CD4-positive, alpha-beta T cell (primary cell): ENCODE measurements at regions not wholly inside any gene's neighbourhood (a gene's known extent, or its start where the extent isn't known, plus 50 kb on each side); places are given as distances from the start of the nearest gene placed in this dataset.

Experiments used
- ATAC-seq: fragments of 200-7000 bp; cut with Tn5 transposase; one replicate; pipeline ENCODE4 v1.10.0; 2022; ENCODE audit warnings: mild to moderate bottlenecking; ENCODE audit not compliant: poor library complexity
- CTCF ChIA-PET: fragments of 350-600 bp; sonication (Branson Sonifier 250); formaldehyde crosslinking; loops from one replicate; lab custom pipeline; 2021; ENCODE audit warnings: antibody characterized with exemption, inconsistent platforms; lab: Charles Lee
- POLR2A ChIA-PET: fragments of 350-600 bp; sonication (Branson Sonifier 250); formaldehyde crosslinking; loops from one replicate; lab custom pipeline; 2021; ENCODE audit warnings: antibody characterized with exemption, inconsistent platforms; lab: Charles Lee
- DNase-seq, 14 experiments: peaks; one replicate each; pipeline ENCODE4 v3.0.0-alpha.2; 2013 to 2020; ENCODE audit warnings: mixed read lengths in 2 of 14
- H3K27ac ChIP-seq, 2 donors: one replicate each; pipeline versions ENCODE4 v1.5.1 to v1.7.0; 2013; ENCODE audit warnings: low read length in 2 of 2, low read depth in 1 of 2, mild to moderate bottlenecking in 1 of 2
- H3K27me3 ChIP-seq, 2 experiments: 1 replicate in 1 of 2; 2 replicates in 1 of 2; pipeline versions ENCODE4 v1.6.1 to v1.7.0; 2013; ENCODE audit warnings: low read length in 2 of 2, control low read depth in 1 of 2, mild to moderate bottlenecking in 1 of 2, moderate library complexity in 1 of 2; ENCODE audit not compliant: insufficient read depth in 2 of 2, control insufficient read depth in 1 of 2
- H3K36me3 ChIP-seq: one replicate; pipeline ENCODE4 v1.6.1; 2013; ENCODE audit warnings: low read length, control low read depth; ENCODE audit not compliant: insufficient read depth
- H3K4me1 ChIP-seq: one replicate; pipeline ENCODE4 v1.6.1; 2013; ENCODE audit warnings: low read length, control low read depth; ENCODE audit not compliant: insufficient read depth
- H3K4me3 ChIP-seq: one replicate; pipeline ENCODE4 v1.5.1; 2013; ENCODE audit warnings: mild to moderate bottlenecking, low read length, moderate library complexity
- H3K9me3 ChIP-seq, 2 experiments: 1 replicate in 1 of 2; 2 replicates in 1 of 2; pipeline versions ENCODE4 v1.6.1 to v1.7.0; 2013; ENCODE audit warnings: low read length in 2 of 2, mild to moderate bottlenecking in 2 of 2, control low read depth in 1 of 2, moderate library complexity in 1 of 2; ENCODE audit not compliant: control insufficient read depth in 1 of 2, insufficient read depth in 1 of 2
- H3K27ac Mint-ChIP-seq: one replicate; pipeline ENCODE4 v1.8.0; 2020; ENCODE audit warnings: mixed read lengths
- H3K27me3 Mint-ChIP-seq: one replicate; pipeline ENCODE4 v1.8.0; 2021; ENCODE audit warnings: mixed read lengths
- H3K36me3 Mint-ChIP-seq: one replicate; pipeline ENCODE4 v1.8.0; 2021; ENCODE audit warnings: low read depth, mixed read lengths
- H3K4me1 Mint-ChIP-seq: one replicate; pipeline ENCODE4 v1.8.0; 2021; ENCODE audit warnings: low read depth, mixed read lengths
- H3K4me3 Mint-ChIP-seq: one replicate; pipeline ENCODE4 v1.8.0; 2020; ENCODE audit warnings: mild to moderate bottlenecking, mixed read lengths
- H3K9me3 Mint-ChIP-seq: one replicate; pipeline ENCODE4 v1.8.0; 2020; ENCODE audit warnings: mixed read lengths
- CTCF ChIP-seq: fragments of 200-600 bp; IDR thresholded peaks from one replicate; pipeline ENCODE4 v1.8.0; 2022; ENCODE audit warnings: antibody characterized with exemption, mild to moderate bottlenecking
- intact Hi-C, 2 experiments: fragments of 100-400 bp; cut with DNase I in 1 of 2; cut with micrococcal nuclease in 1 of 2; formaldehyde crosslinking; loops; one replicate each; pipeline versions ENCODE4 v1.15.1 to v1.9.0; 2023 to 2025; cut with DNase I, micrococcal nuclease

DNA sequence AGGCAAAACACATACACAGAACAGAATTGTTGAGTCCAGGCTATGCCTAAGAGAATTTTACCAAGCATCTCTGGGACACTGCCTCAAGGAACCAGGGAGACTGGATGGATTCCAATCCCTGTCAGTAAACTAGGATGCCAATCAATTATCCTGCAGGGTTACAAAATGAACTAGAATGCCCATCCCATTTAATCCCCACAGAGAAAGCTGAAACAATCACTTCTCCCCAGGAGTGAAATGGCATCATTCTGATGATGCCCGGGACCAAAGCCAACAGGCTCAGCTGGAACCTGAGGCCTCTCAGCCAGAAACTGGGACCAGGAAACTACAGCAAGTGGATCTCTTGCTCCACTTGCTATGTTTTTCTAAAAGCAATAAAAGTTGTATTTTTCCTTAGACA, 130.0 kb upstream of the TJP1 start:
- intact Hi-C loops: no loop called here
- H3K36me3 ChIP-seq: no peaks in the 10 kb centered on the region
- peaks cover 0 to 4% of the 10 kb centered on the region in 2 experiments for H3K27me3 ChIP-seq
- no peak overlapping the region for H3K27ac ChIP-seq
- Mint-ChIP-seq H3K36me3 (no peaks in the 10 kb centered on the region), H3K4me1 (no peaks in the 10 kb centered on the region), H3K27me3 (peaks cover 14% of the 10 kb centered on the region), H3K9me3 (no peaks in the 10 kb centered on the region), H3K27ac (no peak overlapping the region), H3K4me3 (no peak overlapping the region)
- no peaks in the 10 kb centered on the region for H3K4me1 ChIP-seq
- no peaks in the 10 kb centered on the region for H3K9me3 ChIP-seq
- no peak for TF ChIP-seq CTCF
- no peak overlapping the region for H3K4me3 ChIP-seq
- CTCF ChIA-PET: no interaction called here
- DNase-seq: no peak
- POLR2A ChIA-PET: no interaction called here
- no peak for ATAC-seq

DNA sequence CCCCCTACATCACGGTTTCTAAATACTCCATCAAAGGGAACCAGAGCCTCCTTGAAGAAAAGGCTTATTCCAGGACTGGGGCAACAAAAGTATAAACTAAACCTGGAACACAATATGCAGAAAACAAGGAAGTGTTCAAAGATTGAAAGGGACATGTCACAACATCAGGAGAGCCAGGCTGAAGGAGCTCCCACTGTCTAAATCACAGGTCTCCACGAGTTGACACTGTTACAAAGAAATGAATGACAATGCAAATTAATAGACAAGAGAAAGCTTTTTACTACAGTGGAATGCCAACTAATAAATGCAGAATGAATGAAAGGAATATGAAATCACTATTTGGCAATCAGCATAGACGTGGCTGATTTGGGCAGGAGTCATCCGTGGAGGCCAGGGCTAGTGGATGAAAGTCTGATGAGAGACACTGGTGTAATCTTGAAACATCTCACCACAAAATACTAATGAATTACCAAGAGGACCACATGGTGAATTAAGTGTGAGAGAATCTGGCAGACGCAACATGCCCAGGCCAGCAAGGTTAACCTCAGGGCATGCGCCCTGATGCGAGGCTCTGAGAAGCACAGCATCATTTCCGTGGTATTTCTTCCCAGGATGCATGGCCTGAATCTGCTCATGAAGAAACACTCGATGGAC, 123.8 kb upstream of the TJP1 start:
- intact Hi-C loops: no loop called here
- Mint-ChIP-seq H3K36me3 (no peaks in the 10 kb centered on the region), H3K4me1 (no peaks in the 10 kb centered on the region), H3K27ac (no peak overlapping the region), H3K27me3 (peaks cover 3% of the 10 kb centered on the region), H3K4me3 (no peak overlapping the region), H3K9me3 (no peaks in the 10 kb centered on the region)
- no peak for TF ChIP-seq CTCF
- H3K36me3 ChIP-seq: no peaks in the 10 kb centered on the region
- no peak overlapping the region for H3K4me3 ChIP-seq
- POLR2A ChIA-PET: no interaction called here
- H3K4me1 ChIP-seq: no peaks in the 10 kb centered on the region
- H3K9me3 ChIP-seq: no peaks in the 10 kb centered on the region
- peaks cover 0 to 2% of the 10 kb centered on the region in 2 experiments for H3K27me3 ChIP-seq
- no peak for DNase-seq
- CTCF ChIA-PET: no interaction called here
- no peak overlapping the region for H3K27ac ChIP-seq
- no peak for ATAC-seq

DNA sequence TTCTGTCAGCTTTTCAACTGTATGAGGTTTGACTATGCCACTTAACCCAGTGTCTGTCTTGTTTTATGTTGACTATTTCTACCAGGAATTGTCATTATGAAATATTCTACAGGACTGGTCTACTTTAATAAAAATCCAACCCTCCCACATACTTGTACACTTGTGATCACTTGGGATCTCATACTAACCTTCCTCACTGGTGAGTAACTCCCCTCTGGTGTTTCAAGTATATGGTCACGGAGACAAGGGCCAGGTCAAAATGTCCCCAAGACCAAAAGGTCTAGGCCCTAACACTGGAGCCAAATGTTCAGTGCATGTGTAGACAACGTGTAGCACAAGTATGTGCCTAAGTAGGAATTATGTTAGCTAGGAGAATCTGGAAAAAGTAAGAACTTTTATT, 122.7 kb upstream of the TJP1 start:
- no peak for DNase-seq
- no peaks in the 10 kb centered on the region for H3K9me3 Mint-ChIP-seq
- H3K9me3 ChIP-seq: no peaks in the 10 kb centered on the region
- POLR2A ChIA-PET: no interaction called here
- no peak overlapping the region for H3K4me3 Mint-ChIP-seq
- ATAC-seq: no peak
- no peaks in the 10 kb centered on the region for H3K36me3 ChIP-seq
- no peaks in the 10 kb centered on the region for H3K4me1 ChIP-seq
- H3K27ac Mint-ChIP-seq: no peak overlapping the region
- no peak overlapping the region for H3K4me3 ChIP-seq
- H3K4me1 Mint-ChIP-seq: no peaks in the 10 kb centered on the region
- peaks cover 0 to 2% of the 10 kb centered on the region in 2 experiments for H3K27me3 ChIP-seq
- intact Hi-C loops: no loop called here
- H3K36me3 Mint-ChIP-seq: no peaks in the 10 kb centered on the region
- H3K27ac ChIP-seq: no peak overlapping the region
- TF ChIP-seq CTCF: no peak
- peaks cover 14% of the 10 kb centered on the region for H3K27me3 Mint-ChIP-seq
- CTCF ChIA-PET: no interaction called here
